Progenitor cell of endocrine pancreas (in vitro differentiated cells): ENCODE measurements at regions not wholly inside any gene's neighbourhood (a gene's known extent, or its start where the extent isn't known, plus 50 kb on each side); places are given as distances from the start of the nearest gene placed in this dataset.

ENCODE experiments used
- DNase-seq: peaks from one replicate; pipeline ENCODE4 v3.0.0; 2021; ENCODE audit warnings: low spot score; ENCODE audit not compliant: unreplicated experiment
- H3K27ac Mint-ChIP-seq: 2 replicates; pipeline ENCODE4 v1.8.0; 2021; ENCODE audit warnings: mild to moderate bottlenecking, moderate library complexity, mixed read lengths
- H3K27me3 Mint-ChIP-seq: 2 replicates; pipeline ENCODE4 v1.8.0; 2021; ENCODE audit warnings: mixed read lengths
- H3K36me3 Mint-ChIP-seq: 2 replicates; pipeline ENCODE4 v1.8.0; 2022; ENCODE audit warnings: mixed read lengths; ENCODE audit not compliant: insufficient read depth
- H3K4me1 Mint-ChIP-seq: 2 replicates; pipeline ENCODE4 v1.8.0; 2021; ENCODE audit warnings: low read depth, mixed read lengths
- H3K4me3 Mint-ChIP-seq: 2 replicates; pipeline ENCODE4 v1.8.0; 2021; ENCODE audit warnings: low read depth, mild to moderate bottlenecking, moderate library complexity, mixed read lengths
- H3K9me3 Mint-ChIP-seq: 2 replicates; pipeline ENCODE4 v1.8.0; 2021; ENCODE audit warnings: low read depth, mixed read lengths
- CTCF ChIP-seq: fragments of 200-600 bp; sonication (generic); IDR thresholded peaks from one replicate; pipeline ENCODE4 v1.5.0; 2021; ENCODE audit warnings: antibody characterized with exemption, mild to moderate bottlenecking; ENCODE audit not compliant: unreplicated experiment

- H3K27me3 Mint-ChIP-seq, result no peaks in the 10 kb centered on the region
- H3K4me1 Mint-ChIP-seq, result no peaks in the 10 kb centered on the region
- no peak overlapping the region for H3K4me3 Mint-ChIP-seq
- no peak overlapping the region for H3K27ac Mint-ChIP-seq
- no peak for DNase-seq
- no peak for TF ChIP-seq CTCF
- no peaks in the 10 kb centered on the region for H3K9me3 Mint-ChIP-seq
- H3K36me3 Mint-ChIP-seq, result no peaks in the 10 kb centered on the region
Measured at GRCh38 chr10:108078263-108078662, 913.8 kb upstream of the SORCS1 start.

- H3K4me3 Mint-ChIP-seq, result no peak overlapping the region
- no peaks in the 10 kb centered on the region for H3K9me3 Mint-ChIP-seq
- no peaks in the 10 kb centered on the region for H3K27me3 Mint-ChIP-seq
- H3K4me1 Mint-ChIP-seq, result no peaks in the 10 kb centered on the region
- no peak overlapping the region for H3K27ac Mint-ChIP-seq
- no peaks in the 10 kb centered on the region for H3K36me3 Mint-ChIP-seq
- no peak for DNase-seq
- TF ChIP-seq CTCF, result no peak
Measured at GRCh38 chr10:108072466-108072865, 908.0 kb upstream of the SORCS1 start.

- H3K27ac Mint-ChIP-seq, result no peak overlapping the region
- no peak overlapping the region for H3K4me3 Mint-ChIP-seq
- H3K4me1 Mint-ChIP-seq, result no peaks in the 10 kb centered on the region
- no peaks in the 10 kb centered on the region for H3K36me3 Mint-ChIP-seq
- no peak for TF ChIP-seq CTCF
- H3K27me3 Mint-ChIP-seq, result no peaks in the 10 kb centered on the region
- H3K9me3 Mint-ChIP-seq, result no peaks in the 10 kb centered on the region
- no peak for DNase-seq
Measured at GRCh38 chr10:108070789-108071188, 906.3 kb upstream of the SORCS1 start.

GRCh38 chr10:108069096-108069495 lies 904.6 kb upstream of the SORCS1 start:
- TF ChIP-seq CTCF, result no peak
- no peak for DNase-seq
- H3K4me1 Mint-ChIP-seq, result no peaks in the 10 kb centered on the region
- H3K27me3 Mint-ChIP-seq, result no peaks in the 10 kb centered on the region
- H3K4me3 Mint-ChIP-seq, result no peak overlapping the region
- H3K9me3 Mint-ChIP-seq, result no peaks in the 10 kb centered on the region
- no peaks in the 10 kb centered on the region for H3K36me3 Mint-ChIP-seq
- H3K27ac Mint-ChIP-seq, result no peak overlapping the region

- no peak for TF ChIP-seq CTCF
- H3K27ac Mint-ChIP-seq, result no peak overlapping the region
Measured at GRCh38 chr10:108064746-108065260, 900.3 kb upstream of the SORCS1 start.

More at GRCh38 chr10:108064746-108065260, 900.3 kb upstream of the SORCS1 start:
- H3K9me3 Mint-ChIP-seq, result no peaks in the 10 kb centered on the region
- no peaks in the 10 kb centered on the region for H3K27me3 Mint-ChIP-seq
- no peaks in the 10 kb centered on the region for H3K4me1 Mint-ChIP-seq
- no peaks in the 10 kb centered on the region for H3K36me3 Mint-ChIP-seq
- H3K4me3 Mint-ChIP-seq, result no peak overlapping the region
- DNase-seq, result no peak
